Tibial nerve (tissue), 4 donors: ENCODE measurements at regions not wholly inside any gene's neighbourhood (a gene's known extent, or its start where the extent isn't known, plus 50 kb on each side); places are given as distances from the start of the nearest gene placed in this dataset.

Source experiments
- CTCF ChIP-seq, 5 experiments: fragments of 200-600 bp in 3 of 5; fragments of 450-650 bp in 2 of 5; sonication (generic) in 3 of 5; IDR thresholded peaks; one replicate each; pipeline ENCODE4 v1.5.1; 2016 to 2019; ENCODE audit warnings: antibody characterized with exemption in 5 of 5, mild to moderate bottlenecking in 3 of 5, moderate library complexity in 2 of 5
- EP300 ChIP-seq, 2 donors: sonication (generic); formaldehyde crosslinking; IDR thresholded peaks; one replicate each; pipeline ENCODE4 v1.6.1; 2017; ENCODE audit warnings: antibody characterized with exemption in 2 of 2, mild to moderate bottlenecking in 1 of 2

GRCh38 chr7:91553410-91553895 is 289.2 kb downstream of the FZD1 start:
- TF ChIP-seq EP300 (IDR thresholded peaks at IDR 0.05) (no peak), CTCF (IDR thresholded peaks at IDR 0.05) (no peak)
